Dedifferentiated amniotic fluid mesenchymal stem cell (primary cell): ENCODE measurements at regions not wholly inside any gene's neighbourhood (a gene's known extent, or its start where the extent isn't known, plus 50 kb on each side); places are given as distances from the start of the nearest gene placed in this dataset.
A peak's percentile ranks its signal among the peaks of the same experiment; 100 is the strongest.
"Not testable (repeated sequence)": the region's sequence is repeated elsewhere in the genome, so short reads cannot be mapped to it uniquely, and the experiment has no call there.

Source experiments
- DNase-seq: peaks from one replicate; pipeline ENCODE4 v3.0.0-alpha.2; 2016; ENCODE audit errors: extremely low spot score

DNA sequence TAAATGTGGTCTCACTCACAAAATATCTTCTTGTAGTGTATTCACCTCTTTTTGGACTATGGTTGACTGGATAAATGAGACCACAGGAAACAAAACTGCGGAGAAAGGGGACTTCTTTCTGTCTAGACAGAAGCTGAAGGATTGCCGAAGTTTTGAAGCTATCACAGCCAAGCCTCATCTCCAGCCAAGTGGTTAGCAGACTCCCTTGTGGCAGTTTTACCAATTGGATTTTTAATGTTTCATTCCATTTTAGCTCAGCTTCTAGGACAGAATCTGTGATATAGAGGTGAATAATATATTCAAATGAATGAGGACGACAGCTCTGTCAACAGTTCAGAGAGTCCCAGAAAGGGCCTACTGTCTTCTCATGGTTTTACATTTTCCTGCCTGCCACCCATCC lies 215.7 kb upstream of the ZNF608 start:
- no peak for DNase-seq

DNA sequence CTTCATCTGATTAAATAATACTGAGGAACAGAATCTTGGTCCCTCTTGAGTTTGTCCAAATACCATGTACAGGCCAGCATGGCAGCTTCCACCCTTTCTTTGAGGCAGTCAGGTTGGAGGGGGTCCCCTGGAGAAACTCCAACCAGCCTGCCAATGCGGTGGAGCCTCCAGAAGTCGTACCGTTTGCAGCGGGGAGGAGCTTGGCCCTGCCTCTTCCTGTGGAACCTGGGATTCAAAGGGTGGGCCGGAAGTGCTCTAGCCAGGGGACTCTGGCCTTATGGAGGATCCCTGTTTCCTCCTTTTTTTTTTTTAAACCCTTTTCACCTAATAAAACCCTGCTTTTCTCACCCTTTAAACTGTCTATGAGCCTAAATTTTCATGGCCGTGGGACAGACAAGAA lies 216.3 kb upstream of the ZNF608 start:
- no peak for DNase-seq

- peak; percentile 75 for DNase-seq
Observed at GRCh38 chr5:124963236-124963919, 216.9 kb upstream of the ZNF608 start.

GRCh38 chr5:124966741-124967140 lies 220.3 kb upstream of the ZNF608 start:
- not testable (repeated sequence) for DNase-seq

DNA sequence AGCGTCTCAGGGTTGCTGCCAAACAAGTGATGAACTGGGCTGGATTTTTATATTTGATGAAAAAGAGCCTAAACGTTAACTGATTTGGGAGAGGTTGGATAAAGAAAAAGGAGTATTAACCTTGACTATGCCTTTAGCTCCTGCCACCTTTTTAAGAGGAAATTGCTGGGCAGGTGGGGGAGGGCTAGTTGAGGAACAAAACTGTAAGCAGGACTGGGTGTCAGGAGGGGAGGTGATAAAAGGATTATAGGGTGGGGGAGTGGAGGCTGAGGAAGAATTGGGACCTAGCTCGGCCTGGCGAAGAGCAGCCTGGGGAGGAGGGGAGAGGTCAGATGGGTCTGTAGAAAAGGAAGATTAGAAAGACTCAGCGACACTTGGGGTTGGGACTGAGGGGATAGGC lies 223.9 kb upstream of the ZNF608 start:
- DNase-seq: not testable (repeated sequence)

DNA sequence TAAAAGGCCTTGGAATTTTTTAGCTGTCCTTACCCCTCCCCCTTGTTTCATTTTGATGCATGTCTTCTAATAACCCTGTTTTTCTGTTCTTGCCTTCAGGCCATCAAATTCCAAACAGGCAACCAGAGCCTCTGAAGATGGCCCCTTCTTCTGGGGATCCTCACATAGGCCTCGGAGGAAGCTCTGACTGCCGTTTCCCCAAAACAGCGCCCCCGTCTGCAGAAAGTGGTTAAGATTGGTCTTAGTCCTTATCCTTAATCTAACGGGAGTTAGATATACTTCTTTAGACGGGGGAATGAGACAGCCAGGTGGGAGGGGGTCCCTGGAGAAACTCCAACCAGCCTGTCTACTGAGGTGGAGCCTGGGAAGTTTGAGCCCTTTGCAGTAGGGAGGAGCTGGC lies 226.3 kb upstream of the ZNF608 start:
- no peak for DNase-seq

DNA sequence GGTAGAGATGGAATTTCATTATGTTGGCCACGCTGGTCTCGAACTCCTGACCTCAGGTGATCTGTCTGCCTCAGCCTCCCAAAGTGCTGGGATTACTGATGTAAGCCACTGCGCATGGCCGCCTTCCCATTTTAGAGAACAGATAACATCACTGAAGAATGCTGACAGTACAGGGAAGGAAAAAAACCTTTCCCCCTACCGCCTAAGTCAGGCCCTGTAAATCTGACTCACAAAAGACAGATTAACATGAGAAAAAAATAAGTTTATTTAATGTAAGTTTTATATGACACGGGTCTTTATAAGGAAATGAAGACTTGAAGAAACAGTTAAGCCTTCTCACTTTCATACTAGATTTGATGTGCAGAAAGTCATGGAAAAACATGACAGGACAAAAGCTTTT lies 227.2 kb upstream of the ZNF608 start:
- no peak for DNase-seq

- no peak for DNase-seq
Observed at GRCh38 chr5:124976086-124976485, 229.6 kb upstream of the ZNF608 start.

DNA sequence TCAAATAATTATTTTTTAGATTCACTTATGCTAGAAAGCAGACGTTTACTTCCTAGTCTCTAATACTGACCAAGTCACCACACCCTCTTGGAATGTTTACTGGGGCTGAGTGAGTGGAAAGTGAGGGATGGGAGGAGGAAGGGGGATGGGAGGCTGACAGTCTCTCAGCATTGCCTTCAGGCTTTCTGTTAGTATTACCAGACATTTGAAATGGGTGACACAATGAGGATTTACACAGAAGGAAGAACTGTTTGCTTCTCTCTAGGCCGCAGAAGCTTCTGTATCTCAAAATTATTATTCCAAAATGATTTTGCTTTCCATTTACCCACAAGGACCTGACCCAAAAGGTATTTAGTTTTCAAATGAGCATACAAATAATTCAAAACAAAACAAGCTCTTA lies 232.8 kb upstream of the ZNF608 start:
- DNase-seq: peak; percentile 31

- no peak for DNase-seq
Observed at GRCh38 chr5:124980163-124980941, 233.9 kb upstream of the ZNF608 start.

- no peak for DNase-seq
Observed at GRCh38 chr5:124981901-124982300, 235.5 kb upstream of the ZNF608 start.

GRCh38 chr5:124986170-124986569 lies 239.7 kb upstream of the ZNF608 start:
- no peak for DNase-seq

DNA sequence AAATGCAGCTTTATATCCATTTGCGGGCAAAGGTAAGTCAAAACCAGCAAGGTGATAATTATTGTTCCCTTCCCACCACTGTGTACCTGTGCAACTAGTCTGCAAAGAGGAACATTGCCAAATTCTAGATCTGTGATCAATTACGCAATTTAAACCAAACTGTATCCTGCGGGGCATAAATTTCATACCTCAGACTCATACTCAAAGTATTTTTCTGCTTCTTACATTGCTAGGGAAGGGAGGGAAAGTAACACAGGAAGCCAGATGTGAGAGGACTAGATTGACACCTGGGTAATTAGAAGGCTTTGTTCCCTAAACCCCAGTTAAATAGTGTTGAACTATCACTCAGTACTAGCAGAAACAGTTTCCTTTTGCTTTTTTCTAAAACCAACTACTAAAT lies 240.2 kb upstream of the ZNF608 start:
- no peak for DNase-seq

DNA sequence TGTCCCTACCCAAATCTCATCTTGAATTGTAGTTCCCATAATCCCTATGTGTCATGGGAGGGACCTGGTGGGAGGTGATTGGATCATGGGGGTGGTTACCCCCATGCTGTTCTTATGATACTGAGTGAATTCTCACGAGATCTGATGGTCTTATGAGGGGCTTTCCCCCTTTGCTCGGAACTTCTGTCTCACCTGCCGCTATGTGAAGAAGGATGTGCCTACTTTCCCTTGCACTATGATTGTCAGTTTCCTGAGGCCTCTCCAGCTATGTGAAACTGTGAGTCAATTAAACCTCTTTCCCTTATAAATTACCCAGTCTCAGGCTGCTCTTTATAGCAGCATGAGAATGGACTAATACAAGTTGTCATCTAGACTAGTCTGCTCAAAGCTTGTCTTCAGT lies 241.3 kb upstream of the ZNF608 start:
- DNase-seq: not testable (repeated sequence)

- DNase-seq: no peak
Observed at GRCh38 chr5:124990723-124991122, 244.3 kb upstream of the ZNF608 start.

- DNase-seq: peak; percentile 16
Observed at GRCh38 chr5:124995421-124995820, 249.0 kb upstream of the ZNF608 start.

DNA sequence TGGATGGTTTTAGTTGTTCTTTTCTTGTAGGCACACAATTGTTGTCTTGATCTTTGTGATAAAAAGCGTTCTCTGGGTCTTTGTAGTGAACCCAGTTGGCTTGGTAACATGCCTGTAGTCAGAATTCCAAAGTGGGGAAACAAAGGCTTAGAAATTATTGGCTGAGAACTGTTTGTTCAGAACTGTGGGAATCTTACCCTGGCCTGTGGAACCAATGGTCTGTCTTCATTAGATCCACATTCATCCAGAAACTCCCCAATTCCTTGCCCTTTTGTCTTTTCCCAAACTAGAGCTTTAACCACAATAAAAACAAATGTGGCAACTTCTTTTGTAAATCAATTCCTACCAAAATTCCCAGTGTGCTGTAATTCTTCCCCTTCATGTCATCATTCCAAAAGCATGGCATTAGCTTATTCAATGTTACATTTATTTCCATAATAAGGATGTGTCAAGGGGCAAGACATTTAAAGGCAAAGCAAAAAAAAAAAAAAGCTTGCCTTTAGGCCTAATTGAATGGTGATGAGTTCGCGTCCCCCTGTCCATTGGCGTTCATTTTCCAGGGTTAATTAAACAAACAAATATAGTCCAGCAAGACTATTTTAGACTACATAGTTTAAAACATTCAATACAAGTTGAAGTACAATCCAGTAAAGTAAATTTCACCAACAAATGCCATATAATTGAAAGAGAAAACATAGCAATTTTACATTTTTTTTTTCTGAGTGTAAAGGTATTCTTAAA lies 249.8 kb upstream of the ZNF608 start:
- no peak for DNase-seq

- DNase-seq: peak; percentile 55
Observed at GRCh38 chr5:124996764-124997077, 250.3 kb upstream of the ZNF608 start.

- no peak for DNase-seq
Observed at GRCh38 chr5:124997186-124997893, 250.9 kb upstream of the ZNF608 start.

DNA sequence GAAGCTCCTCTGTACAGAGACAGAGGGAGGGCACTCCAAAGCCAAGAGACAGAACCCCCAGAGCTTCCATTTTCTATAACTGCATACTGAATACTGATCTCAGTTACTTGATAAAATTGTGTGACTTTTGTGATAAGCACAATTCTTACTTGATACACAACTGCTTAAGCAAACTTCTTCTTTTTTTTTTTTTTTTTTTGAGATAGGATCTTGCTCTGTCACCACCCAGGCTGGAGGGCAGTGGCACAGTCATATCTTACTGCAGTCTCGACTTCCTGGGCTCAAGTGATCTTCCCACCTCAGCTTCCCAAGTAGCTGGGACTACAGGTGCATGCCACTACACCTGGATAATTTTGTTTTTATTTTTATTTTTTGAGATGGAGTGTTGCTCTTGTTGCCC lies 252.1 kb upstream of the ZNF608 start:
- DNase-seq: no peak

DNA sequence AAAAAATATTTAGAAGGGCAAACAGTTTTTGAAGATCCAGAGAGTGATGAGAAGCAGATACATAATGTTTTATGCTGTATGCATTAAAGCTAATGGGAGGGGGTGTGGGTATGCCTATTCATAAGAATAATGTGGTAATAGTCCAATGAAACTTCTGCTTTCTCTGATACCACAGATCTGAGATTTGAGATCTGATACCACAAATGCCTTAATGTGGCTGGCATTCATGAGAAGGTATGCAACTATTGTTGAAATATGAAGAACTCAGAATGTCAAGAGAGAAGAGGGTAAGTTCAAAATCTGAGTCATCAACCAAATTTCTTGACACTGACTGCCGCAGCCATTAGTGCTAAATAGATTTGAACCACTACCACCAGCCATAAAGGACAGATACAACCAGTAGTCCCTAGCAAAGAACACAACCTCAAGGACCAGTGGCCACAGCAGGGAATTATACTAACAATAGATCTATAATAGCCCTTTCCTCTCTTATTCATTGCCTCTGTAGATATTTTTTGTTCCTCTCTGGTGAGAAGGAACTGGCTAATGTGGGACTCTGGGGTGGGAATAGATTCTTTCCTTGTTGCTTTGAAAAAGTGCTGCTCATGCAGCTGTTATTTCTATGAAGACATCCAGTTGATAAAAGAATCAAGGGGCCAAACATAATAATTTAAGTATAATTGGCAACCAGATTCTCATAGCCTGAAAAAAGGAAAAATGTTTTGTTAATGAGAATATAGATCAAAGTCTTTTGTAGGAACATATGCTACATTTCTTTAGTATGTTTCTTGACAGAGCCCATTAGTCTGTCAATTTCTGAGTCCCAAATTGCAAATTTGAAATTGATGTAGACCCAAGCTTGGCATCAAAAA lies 256.5 kb upstream of the ZNF608 start:
- DNase-seq: no peak
